ENCODE measurements at regions not wholly inside any gene's neighbourhood (a gene's known extent, or its start where the extent isn't known, plus 50 kb on each side); places are given as distances from the start of the nearest gene placed in this dataset.
A peak's percentile ranks its signal among the peaks of the same experiment; 100 is the strongest.

- Histone ChIP-seq H3K36me3 (no peaks in the 10 kb centered on the region), H3K4me3 (no peak overlapping the region), H3K4me1 (peaks cover 0 to 10% of the 10 kb centered on the region in 2 donors), H3K27ac (no peak overlapping the region), H3K9me3 (no peaks in the 10 kb centered on the region), H3K27me3 (no peaks in the 10 kb centered on the region)
- no peak for ATAC-seq
- TF ChIP-seq CTCF (IDR thresholded peaks at IDR 0.05): no peak
- DNase-seq: no peak
- intact Hi-C loops (cut with DNase I): no loop called here
Observed at GRCh38 chr9:27632254-27632653, 59.0 kb upstream of the C9orf72 start.

GRCh38 chr9:27633764-27634163, 60.5 kb upstream of the C9orf72 start:
- no peak for TF ChIP-seq CTCF (IDR thresholded peaks at IDR 0.05)
- H3K4me1 ChIP-seq: peaks cover 0 to 10% of the 10 kb centered on the region in 2 donors
- H3K36me3 ChIP-seq: no peaks in the 10 kb centered on the region
- DNase-seq: no peak
- intact Hi-C loops (cut with DNase I): no loop called here
- H3K27ac ChIP-seq: no peak overlapping the region
- ATAC-seq: no peak
- no peaks in the 10 kb centered on the region for H3K27me3 ChIP-seq
- H3K4me3 ChIP-seq: no peak overlapping the region
- H3K9me3 ChIP-seq: no peaks in the 10 kb centered on the region

- intact Hi-C loops (cut with DNase I): no loop called here
- ATAC-seq: no peak
- no peaks in the 10 kb centered on the region for H3K9me3 ChIP-seq
Observed at GRCh38 chr9:27634879-27635278, 61.6 kb upstream of the C9orf72 start.

GRCh38 chr9:27638716-27639115, 65.4 kb upstream of the C9orf72 start:
- no peak for TF ChIP-seq CTCF (IDR thresholded peaks at IDR 0.05)
- DNase-seq: no peak
- Histone ChIP-seq H3K4me3 (no peak overlapping the region), H3K4me1 (peaks cover 0 to 10% of the 10 kb centered on the region in 2 donors), H3K36me3 (no peaks in the 10 kb centered on the region), H3K27ac (no peak overlapping the region), H3K27me3 (no peaks in the 10 kb centered on the region), H3K9me3 (no peaks in the 10 kb centered on the region)
- intact Hi-C loops (cut with DNase I): no loop called here
- no peak for ATAC-seq

More at GRCh38 chr9:27634879-27635278, 61.6 kb upstream of the C9orf72 start:
- DNase-seq: no peak
- Histone ChIP-seq H3K36me3 (no peaks in the 10 kb centered on the region), H3K4me3 (no peak overlapping the region), H3K4me1 (peaks cover 0 to 10% of the 10 kb centered on the region in 2 donors), H3K27ac (no peak overlapping the region), H3K27me3 (no peaks in the 10 kb centered on the region)
- TF ChIP-seq CTCF (IDR thresholded peaks at IDR 0.05): no peak

- no peaks in the 10 kb centered on the region for H3K9me3 ChIP-seq
- H3K36me3 ChIP-seq: no peaks in the 10 kb centered on the region
- no peak overlapping the region for H3K4me3 ChIP-seq
- H3K27me3 ChIP-seq: no peaks in the 10 kb centered on the region
- no peak overlapping the region for H3K27ac ChIP-seq
- no peak for TF ChIP-seq CTCF (IDR thresholded peaks at IDR 0.05)
- intact Hi-C loops (cut with DNase I): no loop called here
- no peaks in the 10 kb centered on the region for H3K4me1 ChIP-seq
- ATAC-seq (peak; percentile 37), DNase-seq (peak in 2 of 4 donors; percentile 21 to 28)
Observed at GRCh38 chr9:27645161-27645840, 72.0 kb upstream of the C9orf72 start.
